ENCODE measurements at regions not wholly inside any gene's neighbourhood (a gene's known extent, or its start where the extent isn't known, plus 50 kb on each side); places are given as distances from the start of the nearest gene placed in this dataset.

DNA sequence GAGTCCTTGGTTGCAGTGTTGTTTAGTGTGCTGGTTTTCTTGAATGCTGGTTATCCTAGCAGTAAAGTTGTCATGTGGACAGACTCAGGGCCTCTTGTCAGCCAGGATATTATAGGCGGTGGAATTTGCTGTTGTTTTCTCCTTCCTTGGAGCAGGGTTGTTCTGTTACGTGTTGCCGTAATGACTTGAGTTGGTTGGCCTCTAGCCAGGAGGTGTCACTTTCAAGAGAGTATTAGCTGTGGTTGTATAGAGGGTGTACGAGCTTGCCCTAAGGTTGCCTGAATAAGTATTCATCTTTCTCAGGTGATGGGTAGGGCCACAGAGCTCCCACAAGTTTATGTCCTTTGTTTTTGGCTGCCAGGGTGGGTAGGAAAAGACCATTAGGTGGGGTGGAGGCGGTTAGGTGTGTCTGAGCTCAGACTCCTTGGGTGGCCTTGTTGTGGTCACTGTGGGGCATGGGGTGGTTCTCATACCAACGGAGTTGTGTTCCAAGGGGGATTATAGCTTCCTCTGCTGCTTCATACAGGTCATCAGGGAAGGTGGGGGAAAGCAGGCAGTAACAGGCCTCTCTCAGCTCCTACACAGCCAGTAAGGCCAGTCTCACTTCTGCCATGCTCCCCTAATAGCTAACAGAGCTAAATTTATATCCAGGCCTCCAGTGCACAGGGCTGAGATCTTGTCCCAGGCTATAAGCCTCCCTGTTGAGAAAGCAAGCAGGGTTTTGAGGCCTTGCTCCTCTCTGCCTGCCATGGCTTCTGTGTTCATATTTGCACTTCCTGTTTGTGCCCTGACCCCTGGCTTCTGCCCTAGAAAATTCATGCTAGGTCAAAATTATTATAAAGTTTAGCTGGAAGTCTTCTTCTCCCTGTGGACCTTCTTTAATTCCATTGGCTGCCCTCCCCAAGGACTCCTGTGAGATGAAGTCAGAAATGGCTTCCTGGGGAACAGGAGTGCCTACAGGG is 594.7 kb downstream of the RAPGEF2 start:
- Histone ChIP-seq H3K27me3 (replicated peaks; ENCODE audit: insufficient read depth, low read depth, low read length, poor library complexity) (no peaks in the 10 kb centered on the region), H3K36me3 (ENCODE audit: insufficient read depth, low read length, poor library complexity, severe bottlenecking) (no peaks in the 10 kb centered on the region), H3K9me3 (ENCODE audit: low read depth, low read length, poor library complexity, severe bottlenecking) (peaks cover 25% of the 10 kb centered on the region), H3K27ac (ENCODE audit: low read depth, low read length, poor library complexity, severe bottlenecking) (no peak overlapping the region), H3K4me3 (ENCODE audit: low read depth, low read length, poor library complexity, severe bottlenecking) (no peak overlapping the region), H3K4me1 (ENCODE audit: insufficient read depth, low read length, poor library complexity, severe bottlenecking) (no peaks in the 10 kb centered on the region)
- intact Hi-C loops (cut with micrococcal nuclease; ENCODE audit: unreplicated experiment), result no loop called here
- ChIA-PET POLR2A (ENCODE audit: low non-redundant PET) (interaction anchor here (0.5 kb wide), 1 partner anchor 162 kb away, joined by 3 read pairs; no protein-coding TSS in a partner anchor), CTCF (no interaction called here)
- BruUV-seq (replicated peaks), result no TSS peak
- no peak for DNase-seq (ENCODE audit: low spot score)
- TF ChIP-seq EZH2 (IDR thresholded peaks at IDR 0.05; ENCODE audit: borderline replicate concordance, low read depth, low read length, poor library complexity, severe bottlenecking), result no peak
- TF ChIP-seq, protein P1, sequence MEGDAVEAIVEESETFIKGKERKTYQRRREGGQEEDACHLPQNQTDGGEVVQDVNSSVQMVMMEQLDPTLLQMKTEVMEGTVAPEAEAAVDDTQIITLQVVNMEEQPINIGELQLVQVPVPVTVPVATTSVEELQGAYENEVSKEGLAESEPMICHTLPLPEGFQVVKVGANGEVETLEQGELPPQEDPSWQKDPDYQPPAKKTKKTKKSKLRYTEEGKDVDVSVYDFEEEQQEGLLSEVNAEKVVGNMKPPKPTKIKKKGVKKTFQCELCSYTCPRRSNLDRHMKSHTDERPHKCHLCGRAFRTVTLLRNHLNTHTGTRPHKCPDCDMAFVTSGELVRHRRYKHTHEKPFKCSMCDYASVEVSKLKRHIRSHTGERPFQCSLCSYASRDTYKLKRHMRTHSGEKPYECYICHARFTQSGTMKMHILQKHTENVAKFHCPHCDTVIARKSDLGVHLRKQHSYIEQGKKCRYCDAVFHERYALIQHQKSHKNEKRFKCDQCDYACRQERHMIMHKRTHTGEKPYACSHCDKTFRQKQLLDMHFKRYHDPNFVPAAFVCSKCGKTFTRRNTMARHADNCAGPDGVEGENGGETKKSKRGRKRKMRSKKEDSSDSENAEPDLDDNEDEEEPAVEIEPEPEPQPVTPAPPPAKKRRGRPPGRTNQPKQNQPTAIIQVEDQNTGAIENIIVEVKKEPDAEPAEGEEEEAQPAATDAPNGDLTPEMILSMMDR (conservative IDR thresholded peaks at IDR 0.05; ENCODE audit: low read depth, low read length), result no peak

DNA sequence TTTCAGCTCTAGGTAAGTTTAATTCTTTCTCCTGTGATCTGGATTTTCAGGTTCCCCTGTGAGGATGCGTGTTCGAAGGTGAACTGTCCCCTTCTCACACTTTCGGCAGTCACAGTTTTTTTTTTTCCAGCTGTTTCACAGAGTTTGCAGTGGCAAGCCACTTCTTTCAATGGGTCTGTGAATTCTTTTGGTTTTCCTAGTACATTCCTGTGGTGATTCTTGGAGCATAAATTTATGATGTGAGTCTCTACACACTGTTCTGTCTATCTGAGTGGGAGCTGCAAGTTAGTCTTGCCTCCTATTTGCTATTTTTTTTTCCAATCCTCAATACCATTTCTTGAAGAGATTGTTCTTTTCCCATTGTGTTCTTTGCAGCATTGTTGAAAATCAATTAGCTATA is 595.5 kb downstream of the RAPGEF2 start:
- no peak for TF ChIP-seq EZH2 (IDR thresholded peaks at IDR 0.05; ENCODE audit: borderline replicate concordance, low read depth, low read length, poor library complexity, severe bottlenecking)
- TF ChIP-seq, protein P1 (conservative IDR thresholded peaks at IDR 0.05; ENCODE audit: low read depth, low read length), result no peak
- H3K4me1 ChIP-seq (ENCODE audit: insufficient read depth, low read length, poor library complexity, severe bottlenecking), result no peaks in the 10 kb centered on the region
- intact Hi-C loops (cut with micrococcal nuclease; ENCODE audit: unreplicated experiment), result no loop called here
- no peak overlapping the region for H3K4me3 ChIP-seq (ENCODE audit: low read depth, low read length, poor library complexity, severe bottlenecking)
- H3K9me3 ChIP-seq (ENCODE audit: low read depth, low read length, poor library complexity, severe bottlenecking), result peaks cover 25% of the 10 kb centered on the region
- no peaks in the 10 kb centered on the region for H3K27me3 ChIP-seq (replicated peaks; ENCODE audit: insufficient read depth, low read depth, low read length, poor library complexity)
- CTCF ChIA-PET, result no interaction called here
- POLR2A ChIA-PET (ENCODE audit: low non-redundant PET), result no interaction called here
- DNase-seq (ENCODE audit: low spot score), result no peak
- no peaks in the 10 kb centered on the region for H3K36me3 ChIP-seq (ENCODE audit: insufficient read depth, low read length, poor library complexity, severe bottlenecking)
- no TSS peak for BruUV-seq (replicated peaks)
- H3K27ac ChIP-seq (ENCODE audit: low read depth, low read length, poor library complexity, severe bottlenecking), result no peak overlapping the region

DNA sequence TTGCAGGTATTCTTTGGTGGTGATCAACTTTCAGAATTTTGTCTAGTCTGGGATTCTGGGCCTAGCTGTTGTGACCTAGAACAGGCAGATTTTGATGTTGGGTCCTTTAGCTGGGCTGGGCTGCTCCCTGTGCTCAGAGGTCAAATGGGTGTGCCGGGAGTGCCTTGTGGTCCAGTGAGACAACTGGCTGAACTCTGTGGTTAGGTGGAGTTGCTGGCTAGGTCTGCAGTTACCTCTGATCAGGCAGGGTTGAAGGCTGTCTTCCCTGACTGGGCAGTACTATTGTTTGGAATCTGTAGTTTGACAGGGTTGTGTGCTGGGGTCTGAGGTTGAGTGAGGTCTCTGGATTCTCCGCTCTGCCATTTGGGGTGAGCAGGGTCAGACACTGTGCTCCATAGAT is 599.3 kb downstream of the RAPGEF2 start:
- ChIA-PET CTCF (no interaction called here), POLR2A (ENCODE audit: low non-redundant PET) (no interaction called here)
- intact Hi-C loops (cut with micrococcal nuclease; ENCODE audit: unreplicated experiment), result no loop called here
- H3K9me3 ChIP-seq (ENCODE audit: low read depth, low read length, poor library complexity, severe bottlenecking), result peaks cover 25% of the 10 kb centered on the region
- H3K27me3 ChIP-seq (replicated peaks; ENCODE audit: insufficient read depth, low read depth, low read length, poor library complexity), result no peaks in the 10 kb centered on the region
- BruUV-seq (replicated peaks), result no TSS peak
- TF ChIP-seq, protein P1 (conservative IDR thresholded peaks at IDR 0.05; ENCODE audit: low read depth, low read length), result no peak
- TF ChIP-seq EZH2 (IDR thresholded peaks at IDR 0.05; ENCODE audit: borderline replicate concordance, low read depth, low read length, poor library complexity, severe bottlenecking), result no peak
- H3K27ac ChIP-seq (ENCODE audit: low read depth, low read length, poor library complexity, severe bottlenecking), result no peak overlapping the region
- no peak for DNase-seq (ENCODE audit: low spot score)
- H3K36me3 ChIP-seq (ENCODE audit: insufficient read depth, low read length, poor library complexity, severe bottlenecking), result no peaks in the 10 kb centered on the region
- no peak overlapping the region for H3K4me3 ChIP-seq (ENCODE audit: low read depth, low read length, poor library complexity, severe bottlenecking)
- peaks cover 9% of the 10 kb centered on the region for H3K4me1 ChIP-seq (ENCODE audit: insufficient read depth, low read length, poor library complexity, severe bottlenecking)

Measured in A673 (cell line).